SU-DHL-6 (cell line): ENCODE measurements at regions not wholly inside any gene's neighbourhood (a gene's known extent, or its start where the extent isn't known, plus 50 kb on each side); places are given as distances from the start of the nearest gene placed in this dataset.

ENCODE experiments used
- H2AFZ ChIP-seq: fragments of 200-600 bp; sonication (generic); 2 replicates; pipeline ENCODE4 v1.6.1; 2014; ENCODE audit warnings: low read depth, mild to moderate bottlenecking, moderate library complexity, mixed read lengths, antibody characterized with exemption, low read length; ENCODE audit not compliant: severe bottlenecking
- H3F3A ChIP-seq: fragments of 200-600 bp; shearing (Covaris generic); 2 replicates; pipeline ENCODE4 v1.6.0; 2016; ENCODE audit warnings: antibody characterized with exemption, mild to moderate bottlenecking; ENCODE audit not compliant: insufficient read depth
- H3K27ac ChIP-seq: fragments of 200-600 bp; sonication (generic); 2 replicates; pipeline ENCODE4 v1.5.1; 2016; ENCODE audit warnings: low read depth, mild to moderate bottlenecking, low read length, moderate library complexity, mixed read lengths
- H3K27me3 ChIP-seq: fragments of 200-600 bp; sonication (generic), shearing (Covaris generic); 2 replicates; pipeline ENCODE4 v1.6.0; 2014; ENCODE audit warnings: mild to moderate bottlenecking, low read length
- H3K36me3 ChIP-seq: fragments of 200-600 bp; sonication (generic); 2 replicates; pipeline ENCODE4 v1.6.1; 2014; ENCODE audit warnings: mild to moderate bottlenecking, low read length, mixed read lengths
- H3K4me2 ChIP-seq: fragments of 300-600, 200-600 bp; shearing (Covaris generic), sonication (generic); 2 replicates; pipeline ENCODE4 v1.6.0; 2014; ENCODE audit warnings: low read length, low read depth, mild to moderate bottlenecking; ENCODE audit not compliant: poor library complexity, severe bottlenecking
- H3K4me3 ChIP-seq: fragments of 200-600 bp; sonication (generic); 2 replicates; pipeline ENCODE4 v1.5.1; 2014; ENCODE audit warnings: antibody characterized with exemption, low read length, mild to moderate bottlenecking, mixed read lengths; ENCODE audit not compliant: insufficient read depth, poor library complexity, severe bottlenecking
- H3K79me2 ChIP-seq: fragments of 200-600 bp; sonication (generic); 2 replicates; pipeline ENCODE4 v1.6.1; 2014; ENCODE audit warnings: mild to moderate bottlenecking, low read length, moderate library complexity; ENCODE audit not compliant: insufficient read depth
- H3K9ac ChIP-seq: fragments of 200-600 bp; sonication (generic); 2 replicates; pipeline ENCODE4 v1.7.0; 2014; ENCODE audit warnings: mild to moderate bottlenecking, low read length
- H3K9me2 ChIP-seq: fragments of 200-600 bp; sonication (generic); replicated peaks from 2 replicates; pipeline ENCODE4 v1.6.1; 2014; ENCODE audit warnings: low read length; ENCODE audit not compliant: insufficient read depth
- H3K9me3 ChIP-seq: fragments of 200-600 bp; sonication (generic); 2 replicates; pipeline ENCODE4 v1.6.1; 2014; ENCODE audit warnings: low read length, mixed read lengths; ENCODE audit not compliant: insufficient read depth
- H4K20me1 ChIP-seq: fragments of 200-600 bp; sonication (generic); 2 replicates; pipeline ENCODE4 v1.6.1; 2014; ENCODE audit warnings: low read depth, mild to moderate bottlenecking, antibody characterized with exemption, low read length, moderate library complexity, mixed read lengths
- CTCF ChIP-seq: fragments of 200-600 bp; sonication (generic); IDR thresholded peaks from one replicate; pipeline ENCODE4 v1.5.1; 2017; ENCODE audit warnings: antibody characterized with exemption, mild to moderate bottlenecking, low read length, moderate library complexity; ENCODE audit not compliant: insufficient read depth, poor library complexity, severe bottlenecking
- EZH2phosphoT487 ChIP-seq: fragments of 200-600 bp; sonication (generic), shearing (Covaris generic); conservative IDR thresholded peaks from 2 replicates; pipeline ENCODE4 v1.6.1; 2018; ENCODE audit warnings: mild to moderate bottlenecking, antibody characterized with exemption, low read length, moderate library complexity, mixed read lengths

GRCh38 chr1:195714248-195714647, 894.0 kb downstream of the KCNT2 start:
- Histone ChIP-seq H3K79me2 (no peaks in the 10 kb centered on the region), H3K4me3 (no peak overlapping the region), H3K27ac (no peak overlapping the region), H3K9me2 (no peaks in the 10 kb centered on the region), H3F3A (no peaks in the 10 kb centered on the region), H4K20me1 (no peaks in the 10 kb centered on the region), H3K9me3 (no peaks in the 10 kb centered on the region), H2AFZ (no peak overlapping the region), H3K9ac (no peak overlapping the region), H3K36me3 (no peaks in the 10 kb centered on the region), H3K27me3 (no peaks in the 10 kb centered on the region), H3K4me2 (no peak overlapping the region)
- no peak for TF ChIP-seq EZH2phosphoT487
- no peak for TF ChIP-seq CTCF

GRCh38 chr1:195709821-195710220, 898.4 kb downstream of the KCNT2 start:
- H3K27me3 ChIP-seq, result no peaks in the 10 kb centered on the region
- no peaks in the 10 kb centered on the region for H3K9me2 ChIP-seq
- TF ChIP-seq EZH2phosphoT487 (no peak), CTCF (no peak)
- no peak overlapping the region for H3K9ac ChIP-seq
- no peaks in the 10 kb centered on the region for H3K79me2 ChIP-seq
- H3K36me3 ChIP-seq, result no peaks in the 10 kb centered on the region
- H2AFZ ChIP-seq, result peak overlapping the region; percentile 60
- no peaks in the 10 kb centered on the region for H3K9me3 ChIP-seq
- H3F3A ChIP-seq, result no peaks in the 10 kb centered on the region
- no peaks in the 10 kb centered on the region for H4K20me1 ChIP-seq
- H3K27ac ChIP-seq, result no peak overlapping the region
- no peak overlapping the region for H3K4me2 ChIP-seq
- H3K4me3 ChIP-seq, result no peak overlapping the region

GRCh38 chr1:195704028-195704427, 904.2 kb downstream of the KCNT2 start:
- Histone ChIP-seq H3K4me3 (no peak overlapping the region), H3K9ac (no peak overlapping the region), H3K79me2 (no peaks in the 10 kb centered on the region), H3K27me3 (no peaks in the 10 kb centered on the region), H3K9me3 (no peaks in the 10 kb centered on the region), H3K9me2 (no peaks in the 10 kb centered on the region), H3F3A (no peaks in the 10 kb centered on the region), H2AFZ (no peak overlapping the region), H3K27ac (no peak overlapping the region), H3K36me3 (no peaks in the 10 kb centered on the region), H3K4me2 (no peak overlapping the region), H4K20me1 (no peaks in the 10 kb centered on the region)
- no peak for TF ChIP-seq EZH2phosphoT487
- no peak for TF ChIP-seq CTCF

DNA sequence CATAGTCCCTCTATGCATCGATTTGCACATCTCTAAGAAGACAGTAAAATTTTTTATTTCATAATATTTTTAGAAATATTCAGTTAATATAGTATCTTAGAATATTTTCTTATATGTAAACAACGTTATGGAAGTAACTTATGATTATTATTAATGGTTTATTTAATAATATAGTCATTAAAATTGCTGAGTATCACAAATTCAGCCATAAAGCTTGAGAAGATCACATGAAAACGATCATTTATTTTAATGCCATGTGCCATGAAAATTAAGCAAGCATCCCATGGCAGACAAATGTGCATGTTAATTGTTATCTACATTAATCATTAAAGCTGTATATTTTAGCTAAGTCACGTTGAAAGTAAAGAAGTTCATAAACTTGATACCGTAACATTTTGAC, 907.1 kb downstream of the KCNT2 start:
- no peaks in the 10 kb centered on the region for H3K36me3 ChIP-seq
- H3K4me2 ChIP-seq, result no peak overlapping the region
- H2AFZ ChIP-seq, result no peak overlapping the region
- H3K9me2 ChIP-seq, result no peaks in the 10 kb centered on the region
- H3K79me2 ChIP-seq, result no peaks in the 10 kb centered on the region
- no peaks in the 10 kb centered on the region for H4K20me1 ChIP-seq
- no peak overlapping the region for H3K27ac ChIP-seq
- H3K9ac ChIP-seq, result no peak overlapping the region
- H3K4me3 ChIP-seq, result no peak overlapping the region
- no peaks in the 10 kb centered on the region for H3K27me3 ChIP-seq
- TF ChIP-seq EZH2phosphoT487, result no peak
- no peak for TF ChIP-seq CTCF
- H3K9me3 ChIP-seq, result no peaks in the 10 kb centered on the region
- no peaks in the 10 kb centered on the region for H3F3A ChIP-seq
